H4 (cell line): ENCODE measurements at regions not wholly inside any gene's neighbourhood (a gene's known extent, or its start where the extent isn't known, plus 50 kb on each side); places are given as distances from the start of the nearest gene placed in this dataset.
A peak's percentile ranks its signal among the peaks of the same experiment; 100 is the strongest.

ENCODE experiments used
- DNase-seq: peaks from one replicate; pipeline ENCODE4 v3.0.0-alpha.2; 2015; ENCODE audit warnings: low spot score

- DNase-seq: no peak
These were observed 232.5 kb downstream of the IBTK start for GRCh38 chr6:82015043-82015442.

DNA sequence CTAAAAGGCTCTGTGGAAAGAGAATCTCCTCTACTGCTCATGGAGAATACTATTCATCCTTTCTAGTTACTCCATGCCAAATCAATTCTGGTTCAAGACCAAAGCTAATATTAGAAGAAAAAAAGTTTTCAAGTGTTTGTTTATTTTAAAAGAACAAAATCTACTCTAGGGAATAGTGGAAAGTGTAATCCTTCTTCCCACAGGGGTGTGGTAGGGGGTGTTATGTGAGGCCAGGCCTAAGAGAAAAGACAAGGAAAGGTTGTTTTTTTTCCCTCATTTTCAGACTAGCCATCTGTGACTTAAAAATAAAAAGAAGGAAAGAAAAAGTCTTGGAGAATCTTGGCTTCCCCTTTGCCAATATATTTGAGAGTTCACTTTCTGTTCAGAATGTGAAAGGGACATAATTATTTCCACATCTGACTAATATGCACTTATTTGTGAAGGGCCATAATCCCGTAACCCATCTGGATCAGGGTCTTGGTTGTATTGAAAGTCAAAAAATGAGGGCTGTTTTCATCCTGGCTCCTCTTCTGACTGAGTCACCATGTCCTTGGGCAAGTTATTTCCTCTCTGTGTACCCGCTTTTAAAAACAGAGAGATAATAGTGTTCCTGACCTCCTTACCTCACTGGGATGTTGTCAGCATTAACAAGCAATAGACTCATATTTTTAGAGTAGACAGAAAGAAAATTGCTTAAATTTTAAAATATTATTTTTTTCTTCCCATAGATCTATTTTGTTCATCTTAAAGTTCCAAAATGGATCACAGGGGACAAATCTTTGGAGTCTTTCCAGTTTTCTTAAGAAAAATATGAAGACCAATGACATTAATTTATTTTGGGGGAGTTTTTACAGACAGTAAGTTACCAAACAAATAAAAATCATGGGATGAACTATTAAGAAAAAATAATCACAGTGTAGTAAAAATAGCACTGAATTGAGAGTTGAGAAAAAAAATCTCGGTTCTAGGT is 233.7 kb downstream of the IBTK start:
- no peak for DNase-seq

DNA sequence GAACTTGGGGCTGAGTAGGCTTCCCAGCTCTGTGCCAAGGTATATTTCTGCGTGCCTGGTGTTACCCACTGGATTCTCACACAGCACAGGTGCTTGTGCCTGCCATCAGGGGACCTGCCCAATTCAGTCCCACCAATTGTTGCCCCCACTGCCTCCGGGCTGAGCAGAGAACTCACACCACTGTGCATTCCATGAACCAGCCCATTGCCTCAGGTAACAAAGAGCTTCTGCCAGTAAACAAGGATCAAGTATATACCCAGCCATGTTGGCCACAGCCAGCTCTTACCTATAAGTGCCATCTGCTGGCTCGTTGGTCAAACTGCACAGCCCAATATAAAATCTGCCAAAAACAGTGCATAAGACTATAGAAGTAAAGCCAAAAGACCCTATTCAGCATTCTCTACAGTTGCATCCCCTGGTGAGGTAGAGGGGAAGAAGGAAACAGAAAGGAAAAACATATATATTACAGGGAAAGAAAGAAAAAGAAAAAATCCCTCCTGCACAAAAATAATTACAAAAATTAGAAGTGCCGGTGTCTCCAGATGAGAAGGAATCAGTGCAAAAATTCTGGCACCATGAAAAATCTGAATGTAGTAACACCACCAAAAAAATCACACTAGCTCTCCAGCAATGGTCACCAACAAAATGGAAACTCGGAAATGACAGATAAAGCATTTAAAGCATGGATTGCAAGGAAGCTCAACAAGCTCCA is 241.4 kb downstream of the IBTK start:
- peak; percentile 36 for DNase-seq

DNA sequence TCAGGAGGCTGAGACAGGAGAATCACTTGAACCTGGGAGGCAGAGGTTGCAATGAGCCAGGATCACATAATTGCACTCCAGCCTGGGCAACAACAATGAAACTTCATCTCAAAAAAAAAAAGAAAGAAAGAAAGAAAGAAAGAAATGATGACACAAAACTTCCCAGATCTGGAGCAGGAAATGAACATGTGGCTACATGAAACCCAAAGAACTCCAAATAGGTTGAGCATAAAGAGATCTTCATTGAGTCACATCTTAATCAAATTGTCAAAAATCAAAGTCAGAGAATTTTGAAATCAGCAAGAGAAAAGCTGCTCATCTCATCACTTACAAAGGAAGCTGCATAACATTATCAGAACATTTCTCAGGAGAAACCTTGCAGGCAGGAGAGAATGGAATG is 247.0 kb downstream of the IBTK start:
- no peak for DNase-seq

DNA sequence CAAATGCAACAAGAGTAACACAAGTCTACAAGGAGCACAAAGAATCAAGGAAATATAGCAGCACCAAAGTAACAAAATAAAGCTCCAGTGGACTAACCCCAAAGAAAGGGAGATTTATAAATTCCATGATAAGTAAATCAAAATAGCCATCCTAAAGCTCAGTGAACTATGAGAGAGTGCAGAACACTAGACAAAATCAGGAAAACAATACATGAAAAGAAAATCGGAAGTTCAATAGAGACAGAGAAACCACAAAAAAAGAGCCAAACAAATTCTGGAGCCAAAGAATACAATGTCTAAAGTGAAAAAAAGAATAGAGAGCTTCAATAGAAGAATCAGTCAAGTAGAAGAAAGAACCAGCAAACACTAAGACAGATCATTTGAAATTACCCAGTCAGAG is 247.3 kb upstream of the TENT5A start:
- DNase-seq: no peak

GRCh38 chr6:81999270-81999669 is 246.8 kb upstream of the TENT5A start:
- no peak for DNase-seq

DNA sequence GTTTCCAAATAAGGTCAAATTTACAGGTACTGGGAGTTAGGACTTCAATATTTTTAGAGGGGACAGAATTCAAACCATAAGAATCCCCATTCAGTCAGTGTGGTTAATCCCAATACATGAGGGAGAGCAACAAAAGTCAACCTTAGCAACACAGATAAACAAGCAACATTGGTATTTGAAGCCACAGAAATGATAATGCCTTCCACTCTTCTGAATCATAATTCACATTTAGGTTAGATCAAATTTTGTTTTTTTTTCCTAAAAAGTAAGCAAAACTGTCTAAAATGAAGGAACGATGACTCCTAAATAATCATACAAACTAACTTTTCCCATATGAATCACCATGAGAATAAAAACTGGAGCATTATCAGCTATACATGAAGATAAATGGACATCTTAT is 246.0 kb upstream of the TENT5A start:
- DNase-seq: no peak

GRCh38 chr6:81997090-81997926 is 244.8 kb upstream of the TENT5A start:
- DNase-seq: peak; percentile 65

DNA sequence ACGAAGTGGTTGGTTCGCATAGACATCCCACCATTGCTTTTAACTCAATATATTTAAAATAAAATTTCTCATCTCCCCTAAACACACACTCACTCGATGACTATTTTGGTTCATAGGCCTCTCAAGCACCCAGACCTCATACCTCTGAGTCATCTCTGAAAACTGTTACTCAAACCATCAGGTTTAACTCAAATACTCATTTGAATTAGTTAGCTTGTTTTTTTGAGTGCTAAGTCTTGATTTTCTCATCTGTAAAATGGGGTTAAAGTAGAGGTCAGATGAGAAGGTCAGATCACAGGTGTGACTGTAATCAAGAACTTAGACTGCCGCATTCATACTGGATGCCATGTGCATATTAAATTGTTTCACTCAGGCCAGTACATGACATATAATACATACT is 243.9 kb upstream of the TENT5A start:
- peak; percentile 6 for DNase-seq

GRCh38 chr6:81995548-81996289 is 243.2 kb upstream of the TENT5A start:
- peak; percentile 10 for DNase-seq

DNA sequence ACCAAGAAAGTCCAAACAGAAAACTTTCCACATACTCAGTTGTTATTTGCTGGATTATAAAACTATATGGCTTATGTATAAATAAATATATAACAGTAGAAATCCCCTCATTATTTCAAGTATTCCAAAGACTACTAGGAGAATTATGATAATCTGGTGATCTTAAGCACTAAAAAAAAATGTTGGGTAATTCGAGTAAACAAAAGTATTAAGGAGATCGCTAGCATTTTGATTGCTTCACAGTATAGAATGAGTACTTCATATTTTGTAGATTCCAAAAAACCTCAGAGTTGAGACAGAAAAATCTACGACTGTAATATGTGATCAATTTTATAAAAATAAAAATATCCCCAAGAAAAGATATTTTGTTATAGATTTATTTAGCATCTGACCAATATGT is 236.4 kb upstream of the TENT5A start:
- no peak for DNase-seq

- no peak for DNase-seq
These were observed 236.0 kb upstream of the TENT5A start for GRCh38 chr6:81988446-81988845.

DNA sequence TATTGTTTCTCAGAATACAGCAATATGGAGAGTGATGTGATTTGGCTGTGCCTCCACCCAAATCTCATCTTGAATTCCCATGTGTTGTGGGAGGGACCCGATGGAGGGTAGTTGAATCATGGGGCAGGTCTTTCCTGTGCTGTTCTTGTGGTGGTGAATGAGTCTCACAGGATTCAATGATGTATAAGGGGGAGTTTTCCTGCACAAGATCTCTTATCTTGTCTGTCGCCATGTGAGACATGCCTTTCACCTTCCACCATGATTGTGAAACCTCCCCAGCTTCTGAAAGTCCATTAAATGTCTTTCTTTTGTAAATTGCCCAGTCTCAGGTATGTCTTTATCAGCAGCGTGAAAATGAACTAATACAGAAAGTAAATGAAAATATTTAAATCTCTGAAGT is 234.8 kb upstream of the TENT5A start:
- no peak for DNase-seq

DNA sequence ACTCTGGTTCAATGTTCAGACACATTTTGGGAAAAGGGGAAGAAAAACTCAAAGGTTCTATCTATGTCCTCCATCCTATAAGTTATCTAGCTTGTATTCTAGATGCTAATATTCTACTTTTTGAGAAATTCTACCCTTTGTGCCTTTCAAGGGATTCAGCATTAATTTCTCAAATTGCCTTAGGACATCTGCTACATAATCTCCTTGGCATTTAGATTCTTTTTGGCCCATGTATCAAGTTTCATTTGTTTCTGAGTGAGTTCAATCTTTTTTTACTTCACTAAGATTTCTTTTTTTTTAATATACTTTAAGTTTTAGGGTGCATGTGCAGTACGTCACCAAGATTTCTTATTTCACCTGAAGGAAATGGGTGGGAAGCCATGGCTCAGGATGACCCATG is 232.7 kb upstream of the TENT5A start:
- no peak for DNase-seq

GRCh38 chr6:81984599-81984998 is 232.1 kb upstream of the TENT5A start:
- DNase-seq: no peak

DNA sequence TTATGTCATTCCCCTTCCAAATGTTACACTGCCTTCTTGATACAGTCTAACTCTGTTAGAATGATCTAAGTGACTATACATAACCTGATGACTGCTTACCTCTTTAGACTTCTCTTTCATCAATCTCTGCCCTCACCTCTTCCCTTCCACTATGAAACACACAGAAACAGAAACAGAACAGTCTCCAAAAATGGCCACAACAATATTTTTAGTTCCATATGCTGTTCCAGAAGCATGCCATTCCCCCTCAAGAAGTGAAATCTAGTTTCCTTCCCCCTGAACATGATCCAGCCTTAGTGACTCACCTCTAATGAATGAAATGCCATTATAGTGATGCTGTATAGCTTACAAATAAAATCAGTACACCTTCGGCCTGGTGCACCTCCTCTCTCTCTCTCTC is 229.3 kb upstream of the TENT5A start:
- peak; percentile 23 for DNase-seq

DNA sequence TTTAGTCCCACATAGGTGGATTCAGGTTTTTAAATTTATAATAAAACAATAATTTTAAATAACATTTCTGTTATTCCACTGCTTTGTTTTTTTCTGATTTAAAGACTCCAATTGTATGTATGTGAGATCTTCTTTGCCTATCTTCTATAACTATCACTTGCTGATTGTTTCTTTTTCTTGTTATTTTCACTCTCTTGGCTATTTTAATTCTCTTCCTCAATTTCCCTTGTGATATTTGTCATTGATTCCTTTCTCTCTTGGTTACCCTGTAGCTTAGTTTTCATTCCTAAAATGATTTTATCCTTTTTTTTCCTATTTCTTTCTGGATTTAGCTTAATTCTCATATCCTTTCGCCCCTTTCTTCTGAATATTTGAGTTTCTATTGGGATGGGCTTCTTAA is 227.3 kb upstream of the TENT5A start:
- no peak for DNase-seq

- no peak for DNase-seq
These were observed 226.8 kb upstream of the TENT5A start for GRCh38 chr6:81979329-81979728.

DNA sequence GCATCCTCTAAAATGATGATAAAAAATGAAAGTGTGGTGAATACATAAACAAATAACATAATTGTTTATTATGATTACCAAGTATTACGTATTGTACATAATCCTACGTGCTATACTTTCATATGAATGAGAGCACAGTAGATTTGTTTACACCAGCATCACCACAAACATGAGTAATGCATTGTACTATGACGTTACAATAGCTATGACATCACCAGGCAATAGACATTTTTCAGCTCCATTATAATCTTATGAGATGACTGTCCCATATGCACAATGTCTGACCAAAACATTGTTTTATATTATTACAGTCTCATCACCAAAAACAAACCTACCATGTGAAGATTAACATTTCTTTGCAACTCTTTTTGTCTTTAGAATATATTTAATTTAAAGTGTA is 225.7 kb upstream of the TENT5A start:
- DNase-seq: peak; percentile 5

DNA sequence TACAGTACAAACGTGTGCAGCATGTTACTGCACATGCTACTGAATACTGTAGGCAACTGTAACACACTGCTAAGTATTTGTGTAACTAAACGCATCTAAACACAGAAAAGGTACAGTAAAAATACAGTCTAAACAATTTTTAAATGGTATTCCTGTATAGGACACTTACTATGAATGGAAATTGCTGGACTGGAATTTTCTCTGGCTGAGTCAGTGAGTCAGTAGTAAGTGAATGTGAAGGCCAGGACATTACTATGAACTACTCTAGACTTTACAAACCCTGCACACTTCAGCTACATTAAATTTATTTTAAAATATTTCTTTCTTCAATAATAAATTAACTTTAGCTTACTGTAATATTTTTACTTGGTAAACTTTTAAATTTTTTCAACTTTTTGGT is 225.0 kb upstream of the TENT5A start:
- no peak for DNase-seq

GRCh38 chr6:81969814-81970213 is 217.3 kb upstream of the TENT5A start:
- no peak for DNase-seq

DNA sequence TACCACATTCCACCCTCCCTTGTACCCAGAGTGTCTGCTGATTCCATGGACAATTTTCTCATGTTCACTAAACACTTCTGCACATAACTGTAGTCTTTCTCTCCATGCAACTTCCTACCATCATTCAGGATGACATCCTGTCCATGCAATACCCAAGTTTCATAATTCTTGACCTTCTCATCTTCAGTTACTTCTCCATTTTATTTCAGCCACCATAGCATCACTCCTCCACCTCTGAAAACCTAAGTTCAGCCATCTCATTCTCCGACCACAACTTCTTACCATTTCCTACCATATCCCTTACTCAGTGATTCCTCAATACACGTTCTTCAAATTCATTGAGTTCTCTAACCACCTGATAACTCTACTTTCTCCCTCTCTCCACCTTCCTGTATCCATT is 216.5 kb upstream of the TENT5A start:
- DNase-seq: no peak
